ENCODE measurements at regions not wholly inside any gene's neighbourhood (a gene's known extent, or its start where the extent isn't known, plus 50 kb on each side); places are given as distances from the start of the nearest gene placed in this dataset.
"Not testable (repeated sequence)": the region's sequence is repeated elsewhere in the genome, so short reads cannot be mapped to it uniquely, and the experiment has no call there.

DNA sequence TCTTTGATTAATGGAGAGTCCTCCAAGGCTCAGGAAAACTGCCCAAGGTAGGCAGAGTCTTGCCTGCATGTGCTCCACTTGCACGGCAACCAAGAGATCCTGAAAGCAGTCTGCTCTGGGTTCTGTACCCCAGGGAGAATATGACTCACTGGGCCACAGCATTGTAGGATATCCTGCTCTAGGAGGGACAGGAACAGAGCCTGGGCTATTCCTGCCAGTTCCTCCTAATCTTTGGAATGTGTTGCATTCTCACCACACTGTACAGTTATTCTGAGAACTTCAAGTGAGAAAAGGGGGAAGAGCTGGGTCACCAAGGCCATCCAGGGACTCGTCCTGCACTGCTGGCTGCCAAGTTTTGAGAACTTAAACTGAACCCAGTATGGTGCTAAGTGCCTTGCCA, 278.5 kb downstream of the MATN1 start:
- Histone ChIP-seq H3K4me3 (ENCODE audit: low read depth, low read length) (no peak overlapping the region), H3K27me3 (ENCODE audit: control insufficient read depth, insufficient read depth, low read length) (no peaks in the 10 kb centered on the region), H3K36me3 (ENCODE audit: control insufficient read depth, insufficient read depth, low read length) (no peaks in the 10 kb centered on the region)
- no peak for DNase-seq (ENCODE audit: low read depth)
- ChIA-PET CTCF (interaction anchor here (0.5 kb wide), 1 partner anchor 65 kb away, joined by 3 read pairs; no protein-coding TSS in a partner anchor), POLR2A (no interaction called here)
- TF ChIP-seq, protein P1, sequence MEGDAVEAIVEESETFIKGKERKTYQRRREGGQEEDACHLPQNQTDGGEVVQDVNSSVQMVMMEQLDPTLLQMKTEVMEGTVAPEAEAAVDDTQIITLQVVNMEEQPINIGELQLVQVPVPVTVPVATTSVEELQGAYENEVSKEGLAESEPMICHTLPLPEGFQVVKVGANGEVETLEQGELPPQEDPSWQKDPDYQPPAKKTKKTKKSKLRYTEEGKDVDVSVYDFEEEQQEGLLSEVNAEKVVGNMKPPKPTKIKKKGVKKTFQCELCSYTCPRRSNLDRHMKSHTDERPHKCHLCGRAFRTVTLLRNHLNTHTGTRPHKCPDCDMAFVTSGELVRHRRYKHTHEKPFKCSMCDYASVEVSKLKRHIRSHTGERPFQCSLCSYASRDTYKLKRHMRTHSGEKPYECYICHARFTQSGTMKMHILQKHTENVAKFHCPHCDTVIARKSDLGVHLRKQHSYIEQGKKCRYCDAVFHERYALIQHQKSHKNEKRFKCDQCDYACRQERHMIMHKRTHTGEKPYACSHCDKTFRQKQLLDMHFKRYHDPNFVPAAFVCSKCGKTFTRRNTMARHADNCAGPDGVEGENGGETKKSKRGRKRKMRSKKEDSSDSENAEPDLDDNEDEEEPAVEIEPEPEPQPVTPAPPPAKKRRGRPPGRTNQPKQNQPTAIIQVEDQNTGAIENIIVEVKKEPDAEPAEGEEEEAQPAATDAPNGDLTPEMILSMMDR (IDR thresholded peaks at IDR 0.05; ENCODE audit: insufficient read depth, low read depth, low read length), result no peak

DNA sequence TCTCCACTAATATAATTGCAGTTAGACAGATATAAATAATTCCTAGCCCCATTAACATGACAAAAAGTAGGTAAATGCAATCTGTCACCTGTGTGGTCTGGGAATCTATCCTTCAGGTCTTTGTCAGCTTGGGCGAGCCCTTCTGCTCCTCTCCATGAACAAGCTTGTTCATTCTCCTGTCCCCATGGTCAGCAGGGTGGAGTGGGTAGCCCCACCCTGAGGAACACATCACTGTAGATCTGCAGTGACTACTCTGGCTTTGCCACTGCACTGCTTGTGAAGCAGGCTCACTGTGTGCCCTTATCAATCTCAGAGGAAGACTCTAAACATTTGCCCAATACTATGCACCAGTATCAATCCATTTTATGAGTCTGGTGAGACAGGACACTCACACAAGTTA, 279.0 kb downstream of the MATN1 start:
- ChIA-PET CTCF (no interaction called here), POLR2A (no interaction called here)
- Histone ChIP-seq H3K27me3 (ENCODE audit: control insufficient read depth, insufficient read depth, low read length) (no peaks in the 10 kb centered on the region), H3K36me3 (ENCODE audit: control insufficient read depth, insufficient read depth, low read length) (no peaks in the 10 kb centered on the region), H3K4me3 (ENCODE audit: low read depth, low read length) (no peak overlapping the region)
- DNase-seq (ENCODE audit: low read depth), result no peak
- TF ChIP-seq, protein P1 (IDR thresholded peaks at IDR 0.05; ENCODE audit: insufficient read depth, low read depth, low read length), result no peak

DNA sequence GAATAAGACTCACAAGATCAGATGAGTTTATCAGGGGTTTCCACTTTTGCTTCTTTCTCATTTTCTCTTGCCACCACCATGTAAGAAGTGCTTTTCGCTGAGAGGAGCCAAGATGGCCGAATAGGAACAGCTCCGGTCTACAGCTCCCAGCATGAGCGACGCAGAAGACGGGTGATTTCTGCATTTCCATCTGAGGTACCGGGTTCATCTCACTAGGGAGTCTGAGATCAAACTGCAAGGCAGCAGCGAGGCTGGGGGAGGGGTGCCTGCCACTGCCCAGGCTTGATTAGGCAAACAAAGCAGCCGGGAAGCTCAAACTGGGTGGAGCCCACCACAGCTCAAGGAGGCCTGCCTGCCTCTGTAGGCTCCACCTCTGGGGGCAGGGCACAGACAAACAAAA, 285.1 kb downstream of the MATN1 start:
- H3K27me3 ChIP-seq (ENCODE audit: control insufficient read depth, insufficient read depth, low read length); H3K4me3 ChIP-seq (ENCODE audit: low read depth, low read length); CTCF ChIA-PET; DNase-seq (ENCODE audit: low read depth); H3K36me3 ChIP-seq (ENCODE audit: control insufficient read depth, insufficient read depth, low read length); POLR2A ChIA-PET: not testable (repeated sequence)

DNA sequence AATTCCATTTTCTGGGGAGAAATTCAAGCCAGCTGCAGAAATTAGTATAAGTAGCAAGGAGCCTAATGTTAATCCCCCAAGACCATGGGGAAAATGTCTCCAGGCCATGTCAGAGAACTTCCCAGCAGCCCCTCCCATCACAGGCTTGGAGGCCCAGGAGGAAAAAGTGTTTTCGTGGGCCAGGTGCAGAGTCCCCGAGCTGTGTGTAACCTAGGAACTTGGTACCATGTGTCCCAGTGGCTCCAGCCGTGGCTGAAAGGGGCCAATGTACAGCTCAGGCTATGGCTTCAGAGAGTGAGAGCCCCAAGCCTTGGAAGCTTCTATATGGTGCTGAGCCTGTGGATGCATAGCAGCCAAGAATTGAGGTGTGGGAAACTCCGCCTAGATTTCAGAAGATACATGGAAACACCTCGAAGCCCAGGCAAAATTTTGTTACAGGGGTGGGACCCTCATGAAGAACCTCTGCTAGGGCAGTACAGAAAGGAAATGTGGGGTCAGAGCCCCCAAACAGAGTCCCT, 286.3 kb downstream of the MATN1 start:
- no peaks in the 10 kb centered on the region for H3K36me3 ChIP-seq (ENCODE audit: control insufficient read depth, insufficient read depth, low read length)

DNA sequence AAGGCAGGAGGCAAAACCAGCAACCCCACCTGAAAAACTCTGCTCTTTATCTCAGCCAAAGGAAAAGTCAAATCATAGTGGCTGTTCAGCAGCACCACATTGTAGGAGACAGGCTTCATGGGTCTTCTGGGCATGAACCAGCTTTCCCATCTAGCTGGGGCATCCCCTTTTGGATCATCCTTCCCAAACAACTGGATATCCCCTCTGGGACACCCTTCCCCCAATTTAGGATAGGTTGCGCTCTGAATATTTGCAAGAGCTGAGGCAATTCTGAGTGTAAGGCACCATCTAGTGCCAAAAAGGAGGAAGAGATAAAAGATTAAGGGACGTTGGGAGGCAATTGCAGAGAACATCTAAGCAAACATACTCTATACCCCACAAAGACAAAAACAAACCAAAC, 295.8 kb downstream of the MATN1 start:
- POLR2A ChIA-PET, result no interaction called here
- DNase-seq (ENCODE audit: low read depth), result no peak
- no peak overlapping the region for H3K4me3 ChIP-seq (ENCODE audit: low read depth, low read length)
- TF ChIP-seq, protein P1 (IDR thresholded peaks at IDR 0.05; ENCODE audit: insufficient read depth, low read depth, low read length), result no peak
- no peaks in the 10 kb centered on the region for H3K36me3 ChIP-seq (ENCODE audit: control insufficient read depth, insufficient read depth, low read length)
- H3K27me3 ChIP-seq (ENCODE audit: control insufficient read depth, insufficient read depth, low read length), result no peaks in the 10 kb centered on the region
- CTCF ChIA-PET, result interaction anchor here (2.2 kb wide), 1 partner anchor 10 kb away, joined by 5 read pairs; no protein-coding TSS in a partner anchor

More for the DNA sequence above, 286.3 kb downstream of the MATN1 start:
- no peak overlapping the region for H3K4me3 ChIP-seq (ENCODE audit: low read depth, low read length)
- DNase-seq (ENCODE audit: low read depth), result no peak
- ChIA-PET POLR2A (no interaction called here), CTCF (interaction anchor here (0.9 kb wide), 1 partner anchor 264 kb away, joined by 3 read pairs; no protein-coding TSS in a partner anchor)
- TF ChIP-seq, protein P1 (IDR thresholded peaks at IDR 0.05; ENCODE audit: insufficient read depth, low read depth, low read length), result no peak
- no peaks in the 10 kb centered on the region for H3K27me3 ChIP-seq (ENCODE audit: control insufficient read depth, insufficient read depth, low read length)

DNA sequence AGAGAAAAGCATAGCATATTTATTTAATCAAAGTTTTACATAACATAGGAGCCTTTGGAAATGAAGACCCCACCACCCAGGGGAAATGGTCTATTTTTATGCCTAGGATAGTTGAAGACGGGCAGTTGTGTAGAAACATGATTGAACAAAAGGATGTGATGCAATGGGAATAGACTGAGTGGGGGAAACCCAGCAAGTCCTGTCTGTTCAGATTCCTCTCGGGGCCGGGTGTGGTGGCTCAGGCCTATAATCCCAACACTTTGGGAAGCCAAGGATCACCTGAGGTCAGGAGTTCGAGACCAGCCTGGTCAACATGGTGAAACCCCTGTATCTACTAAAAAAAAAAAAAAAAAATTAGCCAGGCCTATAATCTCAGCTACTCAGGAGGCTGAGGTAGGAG, 298.3 kb downstream of the MATN1 start:
- Histone ChIP-seq H3K36me3 (ENCODE audit: control insufficient read depth, insufficient read depth, low read length) (no peaks in the 10 kb centered on the region), H3K4me3 (ENCODE audit: low read depth, low read length) (no peak overlapping the region), H3K27me3 (ENCODE audit: control insufficient read depth, insufficient read depth, low read length) (no peaks in the 10 kb centered on the region)
- TF ChIP-seq, protein P1 (IDR thresholded peaks at IDR 0.05; ENCODE audit: insufficient read depth, low read depth, low read length), result no peak
- ChIA-PET POLR2A (no interaction called here), CTCF (no interaction called here)
- DNase-seq (ENCODE audit: low read depth), result no peak

All from BJ (cell line).